DND-41 (cell line): ENCODE measurements at regions not wholly inside any gene's neighbourhood (a gene's known extent, or its start where the extent isn't known, plus 50 kb on each side); places are given as distances from the start of the nearest gene placed in this dataset.

ENCODE experiments used
- ATAC-seq: fragments of 200-7000 bp; cut with Tn5 transposase; 3 replicates; pipeline ENCODE4 v1.9.1; 2021; ENCODE audit warnings: low read depth; ENCODE audit not compliant: insufficient read depth
- DNase-seq: peaks from one replicate; pipeline ENCODE4 v3.0.0-alpha.2; 2020
- H2AFZ ChIP-seq: 2 replicates; pipeline ENCODE4 v1.6.0; 2012; ENCODE audit warnings: low read depth, low read length
- H3K27ac ChIP-seq: 2 replicates; pipeline ENCODE4 v1.5.1; 2012; ENCODE audit warnings: low read length, inconsistent platforms
- H3K27me3 ChIP-seq: fragments of 200-600 bp; sonication (generic); 2 replicates; pipeline ENCODE4 v1.6.0; 2012; ENCODE audit warnings: low read length, mild to moderate bottlenecking, inconsistent platforms; ENCODE audit not compliant: insufficient read depth, poor library complexity
- H3K36me3 ChIP-seq: 2 replicates; pipeline ENCODE4 v1.5.1; 2012; ENCODE audit warnings: low read length, inconsistent platforms; ENCODE audit not compliant: insufficient read depth
- H3K4me1 ChIP-seq: 2 replicates; pipeline ENCODE4 v1.5.1; 2012; ENCODE audit warnings: mild to moderate bottlenecking, low read length; ENCODE audit not compliant: insufficient read depth
- H3K4me2 ChIP-seq: 2 replicates; pipeline ENCODE4 v1.6.0; 2012; ENCODE audit warnings: mild to moderate bottlenecking, moderate library complexity, low read length, inconsistent platforms; ENCODE audit not compliant: insufficient read depth
- H3K4me3 ChIP-seq, 2 experiments: fragments of 200-600 bp in 1 of 2; shearing (Covaris generic) in 1 of 2; 2 replicates each; pipeline ENCODE4 v1.5.1; 2012 to 2016; ENCODE audit warnings: inconsistent platforms in 2 of 2, low read length in 2 of 2, mild to moderate bottlenecking in 2 of 2, low read depth in 1 of 2, moderate library complexity in 1 of 2
- H3K79me2 ChIP-seq: 2 replicates; pipeline ENCODE4 v1.6.0; 2012; ENCODE audit warnings: low read length, inconsistent platforms; ENCODE audit not compliant: insufficient read depth
- H3K9ac ChIP-seq: 2 replicates; pipeline ENCODE4 v1.6.0; 2012; ENCODE audit warnings: low read depth, mild to moderate bottlenecking, inconsistent platforms, low read length, moderate library complexity
- H3K9me3 ChIP-seq: 2 replicates; pipeline ENCODE4 v1.5.1; 2012; ENCODE audit warnings: low read length, moderate library complexity, mild to moderate bottlenecking, inconsistent platforms; ENCODE audit not compliant: insufficient read depth, severe bottlenecking
- H4K20me1 ChIP-seq: 2 replicates; pipeline ENCODE4 v1.6.0; 2012; ENCODE audit warnings: low read length; ENCODE audit not compliant: insufficient read depth
- CTCF ChIP-seq: IDR thresholded peaks from 2 replicates; pipeline ENCODE4 v1.5.1; 2012; ENCODE audit warnings: borderline replicate concordance, low read length, moderate library complexity, mild to moderate bottlenecking; ENCODE audit not compliant: poor library complexity, severe bottlenecking; ENCODE audit errors: extremely low read depth
- EZH2 ChIP-seq: IDR thresholded peaks from 3 replicates; pipeline ENCODE4 v1.6.1; 2012; ENCODE audit warnings: borderline replicate concordance, low read depth, mild to moderate bottlenecking, moderate library complexity, low read length, inconsistent platforms; ENCODE audit not compliant: severe bottlenecking

DNA sequence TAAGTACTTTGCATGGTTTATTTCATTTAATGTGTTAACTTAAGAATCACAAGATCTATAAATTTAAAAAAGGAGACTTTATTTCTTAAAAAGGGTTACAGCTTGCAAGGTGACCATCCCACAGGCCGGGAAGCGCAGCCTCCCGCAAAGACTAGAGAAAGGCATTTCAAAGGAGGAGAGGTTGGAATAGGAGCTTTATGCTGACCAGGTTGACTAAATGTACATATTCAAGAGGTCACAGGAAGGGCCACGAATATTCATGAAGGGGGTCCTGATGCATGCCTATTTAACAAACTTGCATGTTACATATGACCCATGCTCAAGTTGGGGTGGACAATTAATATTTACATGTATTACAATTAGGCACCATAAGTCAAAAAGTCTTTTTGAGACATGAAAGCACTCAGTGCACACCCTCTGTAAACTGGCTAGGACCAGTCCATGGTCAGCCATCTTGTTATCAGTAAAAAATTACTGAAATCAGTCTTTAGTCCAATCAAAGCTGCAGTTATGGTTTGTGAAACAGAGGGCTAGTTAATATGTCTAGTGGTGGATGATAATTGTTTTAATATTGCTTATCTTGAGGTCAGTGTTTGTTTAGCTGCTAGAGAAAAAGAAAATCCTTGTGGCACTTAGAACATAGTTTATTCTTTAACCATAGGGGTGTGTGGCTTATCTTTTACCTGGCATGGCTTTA, 169.3 kb downstream of the KCNE4 start:
- no peaks in the 10 kb centered on the region for H3K27me3 ChIP-seq
- ATAC-seq = no peak
- H3K27ac ChIP-seq = no peak overlapping the region
- H3K9me3 ChIP-seq = no peaks in the 10 kb centered on the region
- H3K4me1 ChIP-seq = no peaks in the 10 kb centered on the region
- no peaks in the 10 kb centered on the region for H3K79me2 ChIP-seq
- H4K20me1 ChIP-seq = no peaks in the 10 kb centered on the region
- no peak for DNase-seq
- no peak overlapping the region for H3K9ac ChIP-seq
- no peak overlapping the region for H3K4me3 ChIP-seq
- TF ChIP-seq CTCF (no peak), EZH2 (no peak)
- H2AFZ ChIP-seq = no peak overlapping the region
- H3K36me3 ChIP-seq = no peaks in the 10 kb centered on the region
- no peak overlapping the region for H3K4me2 ChIP-seq

GRCh38 chr2:223222397-223222796, 170.4 kb downstream of the KCNE4 start:
- no peaks in the 10 kb centered on the region for H3K36me3 ChIP-seq
- H3K4me1 ChIP-seq = no peaks in the 10 kb centered on the region
- ATAC-seq (no peak), DNase-seq (no peak)
- no peaks in the 10 kb centered on the region for H3K79me2 ChIP-seq
- H3K27me3 ChIP-seq = no peaks in the 10 kb centered on the region
- no peaks in the 10 kb centered on the region for H3K9me3 ChIP-seq
- no peaks in the 10 kb centered on the region for H4K20me1 ChIP-seq
- H3K4me2 ChIP-seq = no peak overlapping the region
- H3K9ac ChIP-seq = no peak overlapping the region
- no peak overlapping the region for H3K27ac ChIP-seq
- no peak overlapping the region for H3K4me3 ChIP-seq
- H2AFZ ChIP-seq = no peak overlapping the region
- TF ChIP-seq EZH2 = no peak
- TF ChIP-seq CTCF = no peak

- TF ChIP-seq CTCF (no peak), EZH2 (no peak)
Measured at GRCh38 chr2:223223156-223223555, 171.2 kb downstream of the KCNE4 start.

More at GRCh38 chr2:223223156-223223555, 171.2 kb downstream of the KCNE4 start:
- Histone ChIP-seq H2AFZ (no peak overlapping the region), H3K36me3 (no peaks in the 10 kb centered on the region), H3K4me3 (no peak overlapping the region), H3K79me2 (no peaks in the 10 kb centered on the region), H3K27ac (no peak overlapping the region), H4K20me1 (no peaks in the 10 kb centered on the region), H3K4me2 (no peak overlapping the region), H3K4me1 (no peaks in the 10 kb centered on the region), H3K9me3 (no peaks in the 10 kb centered on the region), H3K9ac (no peak overlapping the region), H3K27me3 (no peaks in the 10 kb centered on the region)
- no peak for DNase-seq
- ATAC-seq = no peak
